ENCODE measurements at regions not wholly inside any gene's neighbourhood (a gene's known extent, or its start where the extent isn't known, plus 50 kb on each side); places are given as distances from the start of the nearest gene placed in this dataset.

- Mint-ChIP-seq H3K27me3 (peaks cover 40% of the 10 kb centered on the region), H3K27ac (no peak overlapping the region), H3K4me1 (ENCODE audit: unreplicated experiment) (no peaks in the 10 kb centered on the region), H3K4me3 (no peak overlapping the region), H3K9me3 (no peaks in the 10 kb centered on the region), H3K36me3 (no peaks in the 10 kb centered on the region)
- DNase-seq (ENCODE audit: extremely low spot score, unreplicated experiment), result no peak
- TF ChIP-seq CTCF (conservative IDR thresholded peaks at IDR 0.05), result no peak
These were observed 52.4 kb upstream of the ESRRB start for GRCh38 chr14:76323331-76324050.

GRCh38 chr14:76324133-76324532 is 51.8 kb upstream of the ESRRB start:
- no peak for TF ChIP-seq CTCF (conservative IDR thresholded peaks at IDR 0.05)
- Mint-ChIP-seq H3K36me3 (no peaks in the 10 kb centered on the region), H3K4me3 (no peak overlapping the region), H3K27ac (no peak overlapping the region), H3K4me1 (ENCODE audit: unreplicated experiment) (no peaks in the 10 kb centered on the region), H3K27me3 (peaks cover 46% of the 10 kb centered on the region), H3K9me3 (no peaks in the 10 kb centered on the region)
- no peak for DNase-seq (ENCODE audit: extremely low spot score, unreplicated experiment)
